ENCODE measurements at regions not wholly inside any gene's neighbourhood (a gene's known extent, or its start where the extent isn't known, plus 50 kb on each side); places are given as distances from the start of the nearest gene placed in this dataset.
"Not testable (repeated sequence)": the region's sequence is repeated elsewhere in the genome, so short reads cannot be mapped to it uniquely, and the experiment has no call there.

DNA sequence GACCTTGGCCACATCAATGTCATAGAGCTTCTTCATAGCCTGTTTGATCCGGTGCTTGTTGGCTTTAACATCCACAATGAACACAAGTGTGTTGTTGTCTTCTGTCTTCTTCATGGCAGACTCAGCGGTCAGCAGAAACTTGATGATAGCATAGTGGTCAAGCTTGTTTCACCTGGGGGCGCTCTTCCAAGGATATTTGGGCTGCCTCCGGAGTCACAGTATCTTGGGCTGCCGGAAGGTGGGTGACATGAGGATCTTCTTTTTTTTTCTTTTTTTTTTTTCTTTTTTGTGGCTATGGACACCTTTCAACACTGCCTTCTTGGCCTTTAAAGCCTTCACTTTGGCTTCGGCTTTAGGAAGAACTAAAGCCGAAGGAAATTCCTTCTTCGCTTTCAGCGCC, 244.6 kb downstream of the GJA1 start:
- no peak overlapping the region for H3K4me3 ChIP-seq (ENCODE audit: low read depth, low read length)
- no peak for TF ChIP-seq CTCF (IDR thresholded peaks at IDR 0.05; ENCODE audit: borderline replicate concordance, insufficient read depth, low read depth, low read length)

DNA sequence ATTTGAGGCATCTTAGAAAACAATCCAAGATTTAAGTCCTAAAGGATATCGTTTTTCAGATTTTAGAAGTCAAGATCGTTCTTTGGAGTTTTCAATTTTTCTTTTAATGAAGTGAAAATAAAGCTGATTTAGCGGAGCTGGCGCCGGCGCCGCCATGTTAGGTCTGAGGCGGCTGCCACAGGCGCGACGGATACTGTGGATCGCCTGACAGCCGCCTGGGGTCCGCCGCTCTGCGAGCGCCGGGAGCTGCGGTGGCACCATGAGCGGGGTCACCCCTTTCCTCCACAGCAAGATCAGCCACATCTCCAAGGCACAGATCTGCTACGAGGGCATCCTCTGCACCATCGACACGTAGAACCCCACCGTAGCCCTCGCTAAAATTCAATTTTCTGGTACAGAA, 247.2 kb downstream of the GJA1 start:
- no peak for TF ChIP-seq CTCF (IDR thresholded peaks at IDR 0.05; ENCODE audit: borderline replicate concordance, insufficient read depth, low read depth, low read length)
- H3K4me3 ChIP-seq (ENCODE audit: low read depth, low read length) = no peak overlapping the region

GRCh38 chr6:121685806-121686205, 250.4 kb downstream of the GJA1 start:
- not testable (repeated sequence) for H3K4me3 ChIP-seq (ENCODE audit: low read depth, low read length)

DNA sequence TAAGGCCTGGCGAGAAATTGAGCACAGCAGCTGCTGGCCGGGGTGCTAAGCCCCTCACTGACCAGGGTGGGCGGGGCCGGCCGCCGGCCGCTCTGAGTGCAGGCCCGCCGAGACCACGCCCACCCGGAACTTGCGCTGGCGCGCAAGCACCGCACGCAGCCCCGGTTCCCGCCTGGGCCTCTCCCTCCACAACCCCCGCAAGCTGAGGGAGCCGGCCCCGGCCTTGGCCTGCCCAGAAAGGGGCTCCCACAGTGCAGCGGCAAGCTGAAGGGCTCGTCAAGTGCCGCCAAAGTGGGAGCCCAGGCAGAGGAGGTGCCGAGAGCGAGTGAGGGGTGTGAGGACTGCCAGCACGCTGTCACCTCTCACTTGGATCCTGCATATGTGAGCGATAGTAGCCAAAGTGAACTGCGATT, 251.2 kb downstream of the GJA1 start:
- no peak for TF ChIP-seq CTCF (IDR thresholded peaks at IDR 0.05; ENCODE audit: borderline replicate concordance, insufficient read depth, low read depth, low read length)
- no peak overlapping the region for H3K4me3 ChIP-seq (ENCODE audit: low read depth, low read length)

DNA sequence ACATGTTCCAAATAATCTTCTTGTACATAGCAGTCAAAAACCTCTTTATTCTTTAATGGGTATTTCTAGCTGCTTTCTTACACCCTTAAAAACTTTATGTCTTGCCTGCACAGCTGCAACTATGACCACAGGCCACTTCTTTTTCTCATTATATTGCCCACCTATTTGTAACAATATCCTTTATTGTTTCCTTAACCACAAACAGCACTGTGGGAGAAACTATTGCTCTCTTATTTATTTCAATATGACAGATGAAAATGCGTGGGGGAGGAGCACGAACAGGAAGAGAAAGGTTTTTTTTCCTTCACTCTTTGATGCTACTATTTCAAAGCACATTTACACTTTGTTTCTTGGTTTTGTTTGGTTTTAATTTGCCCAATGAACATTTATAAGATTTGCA, 253.5 kb downstream of the GJA1 start:
- no peak for TF ChIP-seq CTCF (IDR thresholded peaks at IDR 0.05; ENCODE audit: borderline replicate concordance, insufficient read depth, low read depth, low read length)
- H3K4me3 ChIP-seq (ENCODE audit: low read depth, low read length) = no peak overlapping the region

- TF ChIP-seq CTCF (IDR thresholded peaks at IDR 0.05; ENCODE audit: borderline replicate concordance, insufficient read depth, low read depth, low read length) = no peak
- H3K4me3 ChIP-seq (ENCODE audit: low read depth, low read length) = no peak overlapping the region
Observed at GRCh38 chr6:121691126-121691551, 255.7 kb downstream of the GJA1 start.

DNA sequence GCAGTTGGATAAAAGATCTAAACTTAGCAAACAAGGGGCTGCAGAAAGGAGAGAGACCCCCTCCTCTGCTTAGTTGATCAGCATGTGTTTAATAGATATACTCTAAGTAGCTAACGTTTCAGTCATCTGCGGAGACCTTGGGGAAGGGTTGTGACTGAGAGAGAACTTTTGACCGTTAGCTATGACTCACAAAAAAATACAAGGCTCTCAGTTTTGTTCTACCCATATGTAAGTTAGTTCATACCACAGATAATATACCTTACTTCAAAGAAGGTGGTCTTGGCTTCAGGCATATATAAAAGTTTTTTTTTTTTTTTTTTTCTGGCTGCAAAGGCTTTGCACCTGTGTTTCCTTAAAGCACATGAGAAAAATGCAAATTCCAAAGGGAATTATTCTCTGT, 258.9 kb downstream of the GJA1 start:
- TF ChIP-seq CTCF (IDR thresholded peaks at IDR 0.05; ENCODE audit: borderline replicate concordance, insufficient read depth, low read depth, low read length) = no peak

DNA sequence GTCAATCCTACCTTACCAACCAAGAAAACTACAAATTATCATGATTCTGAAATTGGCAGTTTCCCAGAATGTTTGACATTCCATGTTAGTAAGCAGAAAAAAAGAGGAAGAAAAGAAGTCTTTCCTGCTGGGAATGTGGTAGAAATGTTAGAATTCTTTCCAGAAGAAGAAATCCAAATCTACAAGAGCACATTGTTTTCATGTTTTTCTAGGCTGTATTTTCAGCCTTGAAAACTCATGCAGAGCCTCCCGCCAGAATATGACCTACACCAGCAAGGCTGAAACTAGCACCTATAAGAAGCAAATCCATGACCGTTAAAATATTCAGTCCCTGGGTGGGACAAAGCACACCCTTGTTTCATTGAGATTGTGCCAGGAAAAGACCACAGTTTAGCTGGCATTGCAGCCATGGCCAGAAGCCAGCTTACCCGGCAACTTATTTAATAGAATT, 259.4 kb downstream of the GJA1 start:
- no peak overlapping the region for H3K4me3 ChIP-seq (ENCODE audit: low read depth, low read length)
- TF ChIP-seq CTCF (IDR thresholded peaks at IDR 0.05; ENCODE audit: borderline replicate concordance, insufficient read depth, low read depth, low read length) = no peak

More for the DNA sequence above, 258.9 kb downstream of the GJA1 start:
- H3K4me3 ChIP-seq (ENCODE audit: low read depth, low read length) = no peak overlapping the region
